ENCODE measurements at regions not wholly inside any gene's neighbourhood (a gene's known extent, or its start where the extent isn't known, plus 50 kb on each side); places are given as distances from the start of the nearest gene placed in this dataset.

- DNase-seq = no peak
These were observed 50.0 kb downstream of the PABIR2 start for GRCh38 chrX:134747006-134747405.

GRCh38 chrX:134746410-134746785 is 50.6 kb downstream of the PABIR2 start:
- DNase-seq = no peak

DNA sequence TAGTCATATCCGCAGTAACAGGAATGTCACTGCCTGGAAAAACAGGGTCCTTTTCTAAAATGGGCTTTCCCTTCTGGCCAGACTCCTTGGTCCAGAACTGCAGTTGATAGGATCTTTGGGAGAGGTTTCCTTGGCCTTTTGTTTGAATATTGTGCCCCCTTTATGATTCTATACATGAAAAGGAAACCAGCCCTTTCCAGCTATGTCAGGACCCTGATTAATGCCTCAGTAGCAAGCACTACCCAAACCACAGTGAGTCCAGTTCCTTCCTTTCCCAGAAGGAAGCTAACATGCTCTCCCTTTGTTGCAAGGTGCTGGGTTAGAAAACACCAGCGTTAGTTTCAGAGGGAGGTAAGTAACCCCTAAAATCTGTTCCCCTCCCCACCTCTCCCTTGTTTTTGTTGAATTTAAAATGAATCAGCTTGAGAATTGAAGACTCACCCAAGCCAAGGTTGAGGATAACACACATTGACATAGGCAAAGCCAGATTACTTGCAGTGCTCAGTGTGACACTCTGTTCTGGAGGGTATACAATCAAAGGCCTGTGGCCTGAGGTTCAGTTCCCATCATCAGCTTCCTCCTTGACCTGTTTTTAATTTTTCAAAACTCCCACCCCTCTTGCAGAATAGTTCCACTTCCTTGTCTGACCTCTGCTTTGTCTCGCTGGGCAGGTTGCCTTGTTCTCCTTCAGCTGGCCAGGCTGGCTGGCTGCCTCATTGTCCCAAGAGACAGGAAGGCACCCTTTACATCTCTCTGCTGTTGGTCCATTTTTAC is 51.2 kb downstream of the PABIR2 start:
- peak in 1 of 2 donors; percentile 1 for DNase-seq

DNA sequence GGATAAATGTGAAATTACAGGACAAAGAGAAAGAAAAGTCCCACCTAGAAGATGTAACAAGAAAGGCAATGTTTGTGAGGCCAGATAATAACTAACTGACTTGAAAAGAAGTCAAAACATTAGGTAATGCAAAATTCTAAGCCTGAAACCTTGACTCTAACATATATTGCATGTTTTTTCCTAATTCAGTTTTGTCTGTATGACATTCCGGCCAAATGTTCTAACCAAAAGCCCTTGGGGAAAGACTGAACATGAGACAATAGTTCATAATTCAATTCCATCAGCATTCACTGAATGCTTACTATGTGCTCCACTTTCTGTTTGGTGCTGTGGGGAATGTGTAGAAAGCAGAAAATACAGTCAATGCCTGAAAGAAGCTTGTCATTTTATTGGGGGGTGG is 53.9 kb downstream of the PABIR2 start:
- no peak for DNase-seq

GRCh38 chrX:134742573-134742972 is 54.4 kb downstream of the PABIR2 start:
- no peak for DNase-seq

GRCh38 chrX:134741746-134742145 is 55.3 kb downstream of the PABIR2 start:
- no peak for DNase-seq

- DNase-seq = no peak
These were observed 57.8 kb downstream of the PABIR2 start for GRCh38 chrX:134738986-134739740.

- DNase-seq = no peak
These were observed 58.6 kb downstream of the PABIR2 start for GRCh38 chrX:134738445-134738844.

DNA sequence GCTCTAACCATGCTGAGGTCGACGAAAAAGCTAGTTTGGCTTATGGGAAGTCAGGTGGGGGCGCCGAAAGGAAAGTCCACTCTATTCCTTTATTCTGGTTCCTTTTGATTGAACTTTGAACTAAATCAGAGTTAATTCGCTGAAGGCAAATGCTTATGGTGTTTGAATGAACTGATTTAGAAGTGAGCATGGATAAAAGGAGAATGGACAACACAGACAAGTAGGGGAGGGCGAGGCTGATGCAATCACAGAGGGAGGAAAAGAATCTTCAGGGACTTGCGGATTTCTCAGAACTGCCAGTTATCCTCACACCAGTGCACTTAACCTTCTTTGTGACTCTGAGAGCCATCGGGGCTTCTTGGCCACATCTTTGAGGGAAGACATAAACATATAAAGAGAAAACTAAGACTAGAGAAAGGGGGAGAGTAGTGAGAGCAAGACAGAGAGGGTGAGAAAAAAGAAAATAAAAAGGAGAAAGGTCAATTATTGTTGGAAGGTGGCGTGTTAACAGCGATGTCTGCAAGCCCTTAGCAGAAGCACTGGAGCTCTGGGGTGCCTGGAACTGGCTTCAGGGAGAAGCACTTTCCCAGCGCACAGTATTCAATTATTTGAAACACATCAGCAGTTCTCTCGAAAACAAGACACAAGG is 59.2 kb downstream of the PABIR2 start:
- no peak for DNase-seq

DNA sequence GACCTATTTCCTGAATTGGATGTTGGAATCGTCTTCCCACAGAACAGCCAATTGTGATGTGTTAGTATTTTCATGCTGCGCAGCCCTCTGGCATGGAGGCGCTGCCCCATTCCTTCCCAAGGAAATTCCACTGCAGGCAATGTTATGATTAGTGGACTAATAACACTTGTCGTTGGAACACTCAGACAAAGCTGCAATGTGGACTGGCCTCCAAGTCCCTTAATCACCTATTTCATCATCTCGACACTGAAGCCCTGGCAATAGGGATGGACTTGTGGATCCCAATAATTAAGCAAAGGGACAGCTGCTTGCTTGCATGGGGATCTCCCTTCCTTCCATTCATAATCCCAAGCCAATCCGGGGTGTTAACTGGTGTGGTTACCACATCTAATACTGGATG is 59.9 kb downstream of the PABIR2 start:
- no peak for DNase-seq

GRCh38 chrX:134736356-134736755 is 60.6 kb downstream of the PABIR2 start:
- DNase-seq = no peak

- DNase-seq = no peak
These were observed 62.0 kb downstream of the PABIR2 start for GRCh38 chrX:134735015-134735414.

GRCh38 chrX:134734466-134734952 is 62.5 kb downstream of the PABIR2 start:
- DNase-seq = no peak

- no peak for DNase-seq
These were observed 63.4 kb downstream of the PABIR2 start for GRCh38 chrX:134733591-134733990.

GRCh38 chrX:134732676-134733075 is 64.3 kb downstream of the PABIR2 start:
- no peak for DNase-seq

GRCh38 chrX:134732152-134732551 is 64.9 kb downstream of the PABIR2 start:
- no peak for DNase-seq

DNA sequence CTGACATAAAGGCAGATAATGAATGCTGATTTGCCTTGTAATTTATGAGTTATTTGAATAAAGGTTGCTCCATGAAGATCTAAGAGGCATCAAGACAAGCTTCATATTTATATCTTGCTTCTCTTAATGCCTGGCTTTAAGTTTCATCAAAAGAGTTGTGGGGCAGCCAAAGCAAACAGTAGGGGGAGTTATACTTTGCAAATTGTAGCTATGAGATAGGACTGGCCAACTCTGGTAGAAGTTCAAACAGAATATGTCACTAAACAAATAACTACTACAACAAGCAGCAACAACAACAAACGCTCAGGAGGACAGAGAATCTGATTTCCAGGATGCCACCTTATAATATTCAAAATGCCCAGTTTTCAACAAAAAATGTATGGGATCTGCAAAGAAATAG is 69.1 kb upstream of the PLAC1 start:
- DNase-seq = no peak

DNA sequence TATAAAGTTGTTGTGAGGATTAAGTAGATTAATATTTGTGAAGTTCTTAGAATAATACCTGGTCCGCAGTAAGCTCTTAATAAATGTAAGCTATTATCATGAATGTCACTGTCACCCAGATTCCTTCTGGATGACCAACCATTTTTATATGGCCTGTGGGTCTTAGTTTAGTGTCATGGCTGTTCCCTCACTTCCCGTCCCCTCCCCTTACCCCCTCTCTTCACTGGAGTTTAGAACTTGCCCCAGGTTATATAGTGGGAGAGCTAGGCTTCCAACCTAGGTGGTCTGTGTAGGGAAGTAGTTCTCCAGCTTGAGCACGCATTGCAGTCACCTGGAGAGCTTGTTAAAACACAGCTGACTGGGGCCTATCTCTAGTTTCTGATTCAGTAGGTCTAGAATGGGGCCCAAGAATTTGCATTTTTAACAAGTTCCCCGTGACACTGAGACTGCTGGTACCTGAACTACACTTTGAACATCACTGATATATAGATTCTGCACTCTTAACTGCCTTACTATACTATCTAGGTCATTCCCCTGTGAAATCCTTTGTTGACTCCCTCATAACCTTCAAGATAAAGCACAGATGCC is 66.9 kb upstream of the PLAC1 start:
- DNase-seq = no peak

- no peak for DNase-seq
These were observed 63.7 kb upstream of the PLAC1 start for GRCh38 chrX:134721766-134722532.

GRCh38 chrX:134718966-134719317 is 60.7 kb upstream of the PLAC1 start:
- no peak for DNase-seq

DNA sequence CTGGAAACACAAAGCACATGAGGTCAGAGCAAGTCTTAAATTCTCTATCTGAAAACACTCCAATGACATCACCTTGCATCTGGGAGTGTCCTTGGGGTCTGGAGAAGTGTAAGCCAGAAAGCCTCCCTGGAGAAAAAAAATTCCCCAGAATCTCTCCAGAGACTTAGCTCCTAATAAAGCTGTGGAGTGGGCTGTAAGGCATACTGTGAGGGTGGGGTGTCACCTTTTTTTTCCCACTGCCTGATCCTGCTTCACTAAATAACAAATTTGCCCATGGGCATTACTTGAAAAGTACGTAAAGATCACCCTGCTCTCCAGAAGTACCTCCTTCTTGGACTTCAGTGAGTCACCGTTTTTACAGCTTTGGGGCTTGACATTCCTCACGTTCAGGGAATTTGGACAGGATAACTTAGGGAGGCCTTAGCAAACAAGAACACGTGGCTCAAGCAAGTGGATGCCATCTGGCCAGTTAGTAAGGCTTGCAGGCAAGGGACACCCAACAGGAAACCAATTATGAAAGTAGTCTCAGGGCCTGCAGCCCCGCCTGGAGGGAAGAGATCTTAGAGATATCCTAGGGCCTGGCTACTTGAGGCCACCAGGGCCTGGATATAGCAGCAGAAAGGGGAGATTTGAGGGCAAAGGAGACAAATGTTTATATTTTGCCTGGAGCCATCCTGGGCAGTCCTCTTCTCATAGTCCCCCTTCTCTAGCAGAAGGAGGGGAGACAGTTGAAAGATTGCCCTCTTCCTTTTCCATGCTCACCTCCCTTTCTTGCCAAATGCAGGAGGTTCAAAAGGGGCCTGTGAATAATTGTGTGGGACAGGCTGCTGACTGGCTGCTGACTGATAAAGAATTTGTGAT is 60.1 kb upstream of the PLAC1 start:
- no peak for DNase-seq

GRCh38 chrX:134717698-134718097 is 59.4 kb upstream of the PLAC1 start:
- DNase-seq = no peak
